PC-9 (cell line): ENCODE measurements at regions not wholly inside any gene's neighbourhood (a gene's known extent, or its start where the extent isn't known, plus 50 kb on each side); places are given as distances from the start of the nearest gene placed in this dataset.

Experiments used
- BruUV-seq: library from RNA; stranded (reverse); fragments of 400-500 nt; replicated peaks from 2 replicates; lab custom pipeline; 2021; lab: Mats Ljungman, UMichigan
- CTCF ChIA-PET: fragments of 300-600 bp; sonication (Branson Sonifier 250); formaldehyde crosslinking; loops from one replicate; lab custom pipeline; 2022; ENCODE audit warnings: antibody characterized with exemption; lab: Charles Lee
- POLR2A ChIA-PET: fragments of 300-600 bp; sonication (Branson Sonifier 250); formaldehyde crosslinking; loops from one replicate; lab custom pipeline; 2022; ENCODE audit warnings: antibody characterized with exemption; ENCODE audit not compliant: unreplicated experiment; lab: Charles Lee
- DNase-seq, 2 experiments: peaks; one replicate each; pipeline versions ENCODE4 v3.0.0 to v3.0.0-alpha.2; 2015 to 2022; ENCODE audit warnings: mixed read lengths in 1 of 2
- H2AFZ ChIP-seq: fragments of 200-600 bp; sonication (generic); 2 replicates; pipeline ENCODE4 v1.8.1; 2017; ENCODE audit warnings: antibody characterized with exemption
- H3F3A ChIP-seq: fragments of 200-600 bp; sonication (generic); 2 replicates; pipeline ENCODE4 v1.8.1; 2017; ENCODE audit warnings: antibody characterized with exemption, mild to moderate bottlenecking, low read depth; ENCODE audit not compliant: insufficient read depth
- H3K27ac ChIP-seq: fragments of 200-600 bp; sonication (generic); 2 replicates; pipeline ENCODE4 v1.6.1; 2016; ENCODE audit warnings: mixed run types
- H3K27me3 ChIP-seq: fragments of 200-600 bp; sonication (generic); 2 replicates; pipeline ENCODE4 v1.6.1; 2016; ENCODE audit warnings: low read depth, mixed run types; ENCODE audit not compliant: insufficient read depth
- H3K36me3 ChIP-seq: fragments of 200-600 bp; sonication (generic); 2 replicates; pipeline ENCODE4 v1.6.1; 2016; ENCODE audit warnings: low read depth, mixed run types
- H3K4me1 ChIP-seq: fragments of 200-600 bp; sonication (generic); replicated peaks from 2 replicates; pipeline ENCODE4 v1.6.1; 2016; ENCODE audit warnings: mixed run types; ENCODE audit not compliant: insufficient read depth
- H3K4me2 ChIP-seq: fragments of 200-600 bp; sonication (generic); 2 replicates; pipeline ENCODE4 v1.6.1; 2017; ENCODE audit warnings: mixed run types
- H3K4me3 ChIP-seq: fragments of 200-600 bp; sonication (generic); 2 replicates; pipeline ENCODE4 v1.6.1; 2016; ENCODE audit warnings: mixed run types
- H3K79me2 ChIP-seq: fragments of 200-600 bp; sonication (generic); 2 replicates; pipeline ENCODE4 v1.6.1; 2017; ENCODE audit warnings: low read depth, mixed run types
- H3K9me2 ChIP-seq: fragments of 200-600 bp; sonication (generic); 2 replicates; pipeline ENCODE4 v1.8.1; 2017; ENCODE audit warnings: mild to moderate bottlenecking; ENCODE audit not compliant: insufficient read depth
- H3K9me3 ChIP-seq: fragments of 200-600 bp; sonication (generic); 2 replicates; pipeline ENCODE4 v1.8.1; 2016; ENCODE audit warnings: low read depth; ENCODE audit not compliant: insufficient read depth
- H4K20me1 ChIP-seq: fragments of 200-600 bp; sonication (generic); 2 replicates; pipeline ENCODE4 v1.8.1; 2017; ENCODE audit not compliant: insufficient read depth
- CTCF ChIP-seq: fragments of 200-600 bp; sonication (generic); conservative IDR thresholded peaks from 2 replicates; pipeline ENCODE4 v1.6.1; 2017; ENCODE audit warnings: mixed run types, antibody characterized with exemption, mild to moderate bottlenecking, moderate library complexity
- EZH2 ChIP-seq: fragments of 200-600 bp; sonication (generic); IDR thresholded peaks from 2 replicates; pipeline ENCODE4 v1.8.0; 2017; ENCODE audit warnings: antibody characterized with exemption, low read depth
- intact Hi-C: fragments of 100-400 bp; cut with micrococcal nuclease; formaldehyde crosslinking; loops from one replicate; pipeline ENCODE4 v1.10.0; 2022; ENCODE audit not compliant: unreplicated experiment

DNA sequence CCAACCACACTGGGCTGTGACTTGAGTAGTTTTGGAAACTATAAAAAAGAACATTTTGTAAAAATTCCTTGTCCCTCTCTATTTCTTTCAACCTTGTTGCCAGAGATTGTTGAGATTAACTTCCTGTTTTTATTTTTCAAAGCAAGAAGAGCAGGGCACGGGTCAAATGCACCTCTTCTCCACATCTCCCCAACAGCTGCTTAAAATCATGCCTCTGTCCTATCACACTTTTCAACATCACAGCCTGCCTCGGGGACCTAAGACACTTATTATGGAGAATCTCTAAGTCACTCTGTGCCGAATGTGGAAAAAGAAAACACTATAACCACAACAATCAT is 280.3 kb upstream of the TNC start:
- POLR2A ChIA-PET, result no interaction called here
- H3K4me3 ChIP-seq, result no peak overlapping the region
- CTCF ChIA-PET, result no interaction called here
- H3K9me2 ChIP-seq, result no peaks in the 10 kb centered on the region
- H4K20me1 ChIP-seq, result no peaks in the 10 kb centered on the region
- H3K27ac ChIP-seq, result no peak overlapping the region
- no peaks in the 10 kb centered on the region for H3K36me3 ChIP-seq
- H3F3A ChIP-seq, result peaks cover 9% of the 10 kb centered on the region; the same call in 1 of the 2 replicates
- H3K4me2 ChIP-seq, result no peak overlapping the region
- no peaks in the 10 kb centered on the region for H3K9me3 ChIP-seq
- BruUV-seq, result no TSS peak
- intact Hi-C loops, result no loop called here
- peaks cover 34% of the 10 kb centered on the region for H3K4me1 ChIP-seq
- TF ChIP-seq CTCF (no peak), EZH2 (no peak)
- no peaks in the 10 kb centered on the region for H3K27me3 ChIP-seq
- H2AFZ ChIP-seq, result no peak overlapping the region
- no peak for DNase-seq
- no peaks in the 10 kb centered on the region for H3K79me2 ChIP-seq

DNA sequence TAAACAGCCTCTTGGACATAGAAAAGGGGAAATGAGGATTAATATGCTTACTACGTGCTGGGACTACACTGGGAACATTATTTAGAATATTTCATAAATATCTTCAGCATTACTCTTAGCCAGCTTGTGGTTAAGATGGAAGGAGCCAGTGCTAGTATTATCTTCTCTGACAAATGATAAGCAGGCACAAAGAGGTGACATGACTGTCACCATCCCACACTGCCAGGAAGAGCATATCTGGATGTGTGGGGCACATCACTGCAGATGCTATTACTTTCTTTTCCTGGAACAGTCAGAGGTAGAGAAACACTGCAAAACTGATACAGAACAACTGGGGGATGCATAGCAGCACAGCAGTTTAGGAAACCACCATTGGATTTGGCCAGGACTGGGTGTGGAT is 281.0 kb upstream of the TNC start:
- Histone ChIP-seq H2AFZ (no peak overlapping the region), H3K4me2 (no peak overlapping the region), H3K36me3 (no peaks in the 10 kb centered on the region), H3K9me3 (no peaks in the 10 kb centered on the region), H3F3A (peaks cover 6% of the 10 kb centered on the region; the same call in 1 of the 2 replicates), H3K4me3 (no peak overlapping the region), H3K27me3 (no peaks in the 10 kb centered on the region), H3K79me2 (no peaks in the 10 kb centered on the region), H3K27ac (no peak overlapping the region), H4K20me1 (no peaks in the 10 kb centered on the region), H3K9me2 (no peaks in the 10 kb centered on the region), H3K4me1 (peaks cover 28% of the 10 kb centered on the region)
- BruUV-seq, result no TSS peak
- POLR2A ChIA-PET, result no interaction called here
- no peak for DNase-seq
- TF ChIP-seq CTCF (no peak), EZH2 (no peak)
- intact Hi-C loops, result no loop called here
- CTCF ChIA-PET, result no interaction called here

DNA sequence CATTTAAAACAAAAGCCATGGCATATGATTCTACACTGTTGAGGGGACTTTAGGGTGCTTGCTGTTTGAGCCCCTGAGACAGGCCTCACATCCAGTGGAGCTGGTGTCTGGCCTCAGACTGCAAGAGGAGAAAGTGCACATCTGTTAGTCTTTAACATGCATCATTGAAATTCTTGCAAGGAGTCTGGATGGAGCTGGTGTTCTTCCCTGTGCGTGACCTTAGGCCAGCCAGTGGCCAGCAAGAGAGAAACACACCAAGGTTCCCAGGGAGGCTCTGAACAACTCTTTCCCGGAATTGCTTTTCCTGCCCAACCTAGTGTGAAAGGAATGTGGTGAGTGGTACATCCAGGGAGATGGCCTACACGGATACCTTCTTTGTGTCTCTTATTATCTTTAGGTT is 282.8 kb upstream of the TNC start:
- Histone ChIP-seq H3K4me3 (no peak overlapping the region), H3K4me2 (no peak overlapping the region), H3K9me3 (no peaks in the 10 kb centered on the region), H3K27me3 (no peaks in the 10 kb centered on the region), H4K20me1 (no peaks in the 10 kb centered on the region), H3K79me2 (no peaks in the 10 kb centered on the region), H3K27ac (no peak overlapping the region), H2AFZ (no peak overlapping the region), H3K9me2 (no peaks in the 10 kb centered on the region), H3K36me3 (no peaks in the 10 kb centered on the region), H3K4me1 (peaks cover 11% of the 10 kb centered on the region), H3F3A (no peaks in the 10 kb centered on the region; the same call in 1 of the 2 replicates)
- TF ChIP-seq EZH2 (no peak), CTCF (no peak)
- ChIA-PET POLR2A (no interaction called here), CTCF (no interaction called here)
- no TSS peak for BruUV-seq
- intact Hi-C loops, result no loop called here
- DNase-seq, result no peak
